ENCODE measurements at regions not wholly inside any gene's neighbourhood (a gene's known extent, or its start where the extent isn't known, plus 50 kb on each side); places are given as distances from the start of the nearest gene placed in this dataset.
"Not testable (repeated sequence)": the region's sequence is repeated elsewhere in the genome, so short reads cannot be mapped to it uniquely, and the experiment has no call there.

- Mint-ChIP-seq H3K27me3 (ENCODE audit: low read depth in 2 of 2) (peaks cover 0 to 8% of the 10 kb centered on the region in 2 donors), H3K4me3 (no peak overlapping the region), H3K9me3 (no peaks in the 10 kb centered on the region), H3K27ac (no peak overlapping the region), H3K4me1 (no peaks in the 10 kb centered on the region), H3K36me3 (no peaks in the 10 kb centered on the region)
- ATAC-seq (no peak), DNase-seq (no peak)
- H3K9me3 ChIP-seq (ENCODE audit: control insufficient read depth, insufficient read depth, low read length) = no peaks in the 10 kb centered on the region
- H3K4me1 ChIP-seq (ENCODE audit: control insufficient read depth, insufficient read depth, low read length) = no peaks in the 10 kb centered on the region
- TF ChIP-seq, protein P1, sequence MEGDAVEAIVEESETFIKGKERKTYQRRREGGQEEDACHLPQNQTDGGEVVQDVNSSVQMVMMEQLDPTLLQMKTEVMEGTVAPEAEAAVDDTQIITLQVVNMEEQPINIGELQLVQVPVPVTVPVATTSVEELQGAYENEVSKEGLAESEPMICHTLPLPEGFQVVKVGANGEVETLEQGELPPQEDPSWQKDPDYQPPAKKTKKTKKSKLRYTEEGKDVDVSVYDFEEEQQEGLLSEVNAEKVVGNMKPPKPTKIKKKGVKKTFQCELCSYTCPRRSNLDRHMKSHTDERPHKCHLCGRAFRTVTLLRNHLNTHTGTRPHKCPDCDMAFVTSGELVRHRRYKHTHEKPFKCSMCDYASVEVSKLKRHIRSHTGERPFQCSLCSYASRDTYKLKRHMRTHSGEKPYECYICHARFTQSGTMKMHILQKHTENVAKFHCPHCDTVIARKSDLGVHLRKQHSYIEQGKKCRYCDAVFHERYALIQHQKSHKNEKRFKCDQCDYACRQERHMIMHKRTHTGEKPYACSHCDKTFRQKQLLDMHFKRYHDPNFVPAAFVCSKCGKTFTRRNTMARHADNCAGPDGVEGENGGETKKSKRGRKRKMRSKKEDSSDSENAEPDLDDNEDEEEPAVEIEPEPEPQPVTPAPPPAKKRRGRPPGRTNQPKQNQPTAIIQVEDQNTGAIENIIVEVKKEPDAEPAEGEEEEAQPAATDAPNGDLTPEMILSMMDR (IDR thresholded peaks at IDR 0.05) = no peak
- 93% methylated on average over 2 of the region's 5 CpGs for WGBS (ENCODE audit: insufficient coverage)
- no peaks in the 10 kb centered on the region for H3K36me3 ChIP-seq (ENCODE audit: control insufficient read depth, insufficient read depth, low read length)
- intact Hi-C loops (cut with micrococcal nuclease) = no loop called here
- no peak overlapping the region for H3K27ac ChIP-seq (ENCODE audit: low read length)
- no peak overlapping the region for H3K4me3 ChIP-seq (ENCODE audit: low read length)
- H3K27me3 ChIP-seq (ENCODE audit: control insufficient read depth, insufficient read depth, low read length) = no peaks in the 10 kb centered on the region
Observed at GRCh38 chr12:105644770-105645169, 314.3 kb downstream of the C12orf75 start.

DNA sequence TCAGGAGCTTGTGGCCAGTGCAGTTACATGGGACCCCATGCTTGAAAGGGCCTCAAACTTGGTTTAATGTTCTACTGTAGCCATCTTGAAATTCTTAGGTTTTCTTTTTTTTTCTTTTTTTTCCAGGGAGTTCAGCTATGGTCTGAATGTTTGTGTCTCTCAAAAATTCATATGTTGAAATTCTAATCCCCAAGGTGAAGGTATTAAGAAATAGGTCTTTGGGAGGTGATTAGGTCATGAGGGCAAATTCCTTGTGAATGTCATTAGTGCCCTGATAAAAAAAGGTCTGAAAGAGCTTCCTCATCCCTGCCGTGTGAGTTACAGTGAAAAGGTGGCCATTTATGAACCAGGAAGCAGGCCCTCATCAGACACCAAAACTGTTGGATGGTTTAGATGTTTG is 324.1 kb downstream of the C12orf75 start:
- Mint-ChIP-seq H3K27ac (no peak overlapping the region), H3K4me1 (no peaks in the 10 kb centered on the region), H3K36me3 (no peaks in the 10 kb centered on the region), H3K4me3 (no peak overlapping the region), H3K9me3 (peaks cover 0 to 3% of the 10 kb centered on the region in 2 donors), H3K27me3 (ENCODE audit: low read depth in 2 of 2) (peaks cover 0 to 7% of the 10 kb centered on the region in 2 donors)
- no peak for ATAC-seq
- intact Hi-C loops (cut with micrococcal nuclease) = no loop called here
- DNase-seq = no peak
- TF ChIP-seq, protein P1 (IDR thresholded peaks at IDR 0.05) = no peak
- Histone ChIP-seq H3K4me3 (ENCODE audit: low read length) (no peak overlapping the region), H3K4me1 (ENCODE audit: control insufficient read depth, insufficient read depth, low read length) (no peaks in the 10 kb centered on the region), H3K27ac (ENCODE audit: low read length) (no peak overlapping the region), H3K36me3 (ENCODE audit: control insufficient read depth, insufficient read depth, low read length) (no peaks in the 10 kb centered on the region), H3K27me3 (ENCODE audit: control insufficient read depth, insufficient read depth, low read length) (no peaks in the 10 kb centered on the region), H3K9me3 (ENCODE audit: control insufficient read depth, insufficient read depth, low read length) (no peaks in the 10 kb centered on the region)
- 100% methylated on average over 1 of the region's 1 CpG for WGBS (ENCODE audit: insufficient coverage)

DNA sequence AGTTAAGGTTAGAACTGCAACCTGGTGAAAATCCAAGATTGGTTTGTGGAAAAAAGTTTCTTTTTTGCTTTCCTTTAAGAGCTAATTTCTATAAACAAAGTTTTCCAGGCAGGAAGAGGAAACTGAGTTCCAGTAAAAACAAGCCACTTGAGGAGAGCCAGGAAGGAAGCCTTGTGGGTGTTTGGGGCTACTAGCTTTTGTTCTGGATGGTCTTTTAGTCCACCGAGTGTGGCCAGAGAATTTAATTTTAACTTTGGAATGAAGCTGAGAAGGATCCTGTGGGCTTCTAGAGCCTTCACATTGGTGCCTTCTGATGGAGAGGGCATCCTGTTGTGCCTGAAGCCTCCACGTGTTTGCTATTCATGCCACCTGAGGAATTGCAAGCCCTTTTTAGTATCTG is 327.9 kb downstream of the C12orf75 start:
- no peak for ATAC-seq
- Mint-ChIP-seq H3K27me3 (ENCODE audit: low read depth in 2 of 2) (peaks cover 0 to 8% of the 10 kb centered on the region in 2 donors), H3K4me3 (no peak overlapping the region), H3K27ac (no peak overlapping the region), H3K4me1 (no peaks in the 10 kb centered on the region), H3K9me3 (no peaks in the 10 kb centered on the region), H3K36me3 (no peaks in the 10 kb centered on the region)
- TF ChIP-seq, protein P1 (IDR thresholded peaks at IDR 0.05) = no peak
- no peaks in the 10 kb centered on the region for H3K36me3 ChIP-seq (ENCODE audit: control insufficient read depth, insufficient read depth, low read length)
- 68% methylated on average over 2 of the region's 2 CpGs for WGBS (ENCODE audit: insufficient coverage)
- H3K4me3 ChIP-seq (ENCODE audit: low read length) = no peak overlapping the region
- H3K27ac ChIP-seq (ENCODE audit: low read length) = no peak overlapping the region
- intact Hi-C loops (cut with micrococcal nuclease) = no loop called here
- H3K27me3 ChIP-seq (ENCODE audit: control insufficient read depth, insufficient read depth, low read length) = peaks cover 2% of the 10 kb centered on the region
- H3K9me3 ChIP-seq (ENCODE audit: control insufficient read depth, insufficient read depth, low read length) = no peaks in the 10 kb centered on the region
- DNase-seq = no peak
- H3K4me1 ChIP-seq (ENCODE audit: control insufficient read depth, insufficient read depth, low read length) = no peaks in the 10 kb centered on the region

DNA sequence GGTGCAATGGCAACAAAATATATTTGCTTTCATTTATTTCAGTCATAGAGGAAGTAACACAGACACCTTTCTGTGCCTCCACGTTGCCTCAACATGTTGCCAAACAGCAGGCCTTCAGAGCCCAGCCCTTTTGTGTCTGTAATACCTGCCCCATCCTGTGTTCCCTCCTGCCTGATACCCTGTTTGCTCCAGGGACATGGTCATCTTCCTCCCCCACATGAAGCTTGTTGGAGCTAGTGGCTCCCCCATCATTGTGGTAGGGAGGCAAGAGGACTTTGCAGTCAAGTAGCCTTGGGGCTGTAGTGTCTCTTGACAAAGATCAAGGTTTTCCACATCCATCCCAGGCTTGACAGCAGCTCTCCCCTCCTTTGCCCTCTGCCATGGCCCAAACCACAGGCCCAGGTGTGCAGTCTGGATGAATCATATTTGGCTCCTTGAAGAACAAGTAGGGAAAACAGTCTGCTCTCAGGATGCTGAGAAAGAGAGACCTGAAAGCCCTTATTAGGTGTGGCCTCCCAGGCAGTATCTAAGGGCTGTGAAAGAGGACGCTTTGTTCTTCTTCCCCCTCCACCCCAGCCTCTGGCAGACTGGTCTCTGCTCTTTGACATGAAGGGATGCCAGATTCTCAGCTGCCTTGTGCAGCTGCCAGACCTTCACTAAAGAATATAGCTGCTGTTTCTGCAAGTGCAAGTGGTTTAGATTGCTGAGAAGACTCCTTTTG is 329.0 kb downstream of the C12orf75 start:
- ATAC-seq (no peak), DNase-seq (no peak)
- no peaks in the 10 kb centered on the region for H3K4me1 ChIP-seq (ENCODE audit: control insufficient read depth, insufficient read depth, low read length)
- no peaks in the 10 kb centered on the region for H3K36me3 ChIP-seq (ENCODE audit: control insufficient read depth, insufficient read depth, low read length)
- H3K9me3 ChIP-seq (ENCODE audit: control insufficient read depth, insufficient read depth, low read length) = no peaks in the 10 kb centered on the region
- Mint-ChIP-seq H3K27me3 (ENCODE audit: low read depth in 2 of 2) (peaks cover 0 to 7% of the 10 kb centered on the region in 2 donors), H3K36me3 (no peaks in the 10 kb centered on the region), H3K4me1 (no peaks in the 10 kb centered on the region), H3K27ac (no peak overlapping the region), H3K4me3 (no peak overlapping the region), H3K9me3 (no peaks in the 10 kb centered on the region)
- TF ChIP-seq, protein P1 (IDR thresholded peaks at IDR 0.05) = no peak
- no peak overlapping the region for H3K4me3 ChIP-seq (ENCODE audit: low read length)
- 63% methylated on average over 2 of the region's 2 CpGs for WGBS (ENCODE audit: insufficient coverage)
- intact Hi-C loops (cut with micrococcal nuclease) = no loop called here
- peaks cover 2% of the 10 kb centered on the region for H3K27me3 ChIP-seq (ENCODE audit: control insufficient read depth, insufficient read depth, low read length)
- H3K27ac ChIP-seq (ENCODE audit: low read length) = no peak overlapping the region

DNA sequence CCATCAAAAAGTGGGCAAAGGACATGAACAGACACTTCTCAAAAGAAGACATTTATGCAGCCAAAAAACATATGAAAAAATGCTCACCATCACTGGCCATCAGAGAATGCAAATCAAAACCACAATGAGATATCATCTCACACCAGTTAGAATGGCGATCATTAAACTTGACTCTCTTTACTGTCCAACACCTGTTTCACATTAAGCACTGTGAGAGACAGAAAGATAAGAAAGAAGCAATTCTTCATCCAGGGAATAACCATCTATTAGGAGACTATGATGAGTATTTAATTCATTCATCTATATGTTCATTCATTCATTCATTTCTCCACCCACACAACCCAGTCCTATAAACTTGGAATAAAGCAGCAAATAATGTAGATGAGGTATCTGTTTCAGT is 334.3 kb downstream of the C12orf75 start:
- ATAC-seq; H3K4me3 ChIP-seq (ENCODE audit: low read length); H3K36me3 Mint-ChIP-seq; H3K4me1 Mint-ChIP-seq; H3K36me3 ChIP-seq (ENCODE audit: control insufficient read depth, insufficient read depth, low read length); H3K27me3 ChIP-seq (ENCODE audit: control insufficient read depth, insufficient read depth, low read length); intact Hi-C loops (cut with micrococcal nuclease); H3K9me3 ChIP-seq (ENCODE audit: control insufficient read depth, insufficient read depth, low read length); H3K27ac Mint-ChIP-seq; H3K27ac ChIP-seq (ENCODE audit: low read length); DNase-seq; H3K4me3 Mint-ChIP-seq; H3K4me1 ChIP-seq (ENCODE audit: control insufficient read depth, insufficient read depth, low read length); H3K9me3 Mint-ChIP-seq: not testable (repeated sequence)
- WGBS (ENCODE audit: insufficient coverage) = 80% methylated on average over 1 of the region's 1 CpG
- H3K27me3 Mint-ChIP-seq (ENCODE audit: low read depth in 2 of 2) = peaks cover 3 to 23% of the 10 kb centered on the region in 2 donors

All from natural killer cell (primary cell).